ENCODE measurements at regions not wholly inside any gene's neighbourhood (a gene's known extent, or its start where the extent isn't known, plus 50 kb on each side); places are given as distances from the start of the nearest gene placed in this dataset.

GRCh38 chr18:22860807-22861206 lies 72.3 kb upstream of the RBBP8 start:
- Histone ChIP-seq H2BK5ac (ENCODE audit: low read length) (no peak overlapping the region), H3K56ac (ENCODE audit: low read length) (no peak overlapping the region), H3K18ac (ENCODE audit: low read length) (no peak overlapping the region), H4K5ac (ENCODE audit: low read length) (no peak overlapping the region), H3K4me2 (ENCODE audit: low read length) (no peak overlapping the region), H3K4me3 (ENCODE audit: low read length) (no peak overlapping the region), H3K9ac (ENCODE audit: low read length) (no peak overlapping the region), H3K23ac (ENCODE audit: low read length) (no peak overlapping the region), H2BK15ac (replicated peaks; ENCODE audit: low read depth) (no peak overlapping the region), H3K4ac (ENCODE audit: low read depth, low read length) (no peak overlapping the region), H2AK5ac (ENCODE audit: low read length) (no peak overlapping the region), H3K79me2 (ENCODE audit: control insufficient read depth, insufficient read depth, low read length) (no peaks in the 10 kb centered on the region), H2BK120ac (ENCODE audit: low read depth, low read length) (no peak overlapping the region), H3K36me3 (ENCODE audit: control insufficient read depth, insufficient read depth, low read length) (no peaks in the 10 kb centered on the region), H3K27ac (ENCODE audit: low read depth, low read length) (no peak overlapping the region), H3K79me1 (ENCODE audit: low read length) (no peaks in the 10 kb centered on the region), H4K8ac (ENCODE audit: low read depth, low read length) (no peak overlapping the region), H3K27me3 (ENCODE audit: insufficient read depth, low read length, poor library complexity) (no peaks in the 10 kb centered on the region), H3K4me1 (ENCODE audit: control insufficient read depth, low read depth, low read length) (peaks cover 3% of the 10 kb centered on the region)
- no peak for DNase-seq
- no CpG with 5 or more reads among the region's 3 CpGs for WGBS (ENCODE audit: extremely low coverage, insufficient coverage, low lambda C conversion rate)

GRCh38 chr18:22865354-22866116 lies 67.6 kb upstream of the RBBP8 start:
- Histone ChIP-seq H4K5ac (ENCODE audit: low read length) (no peak overlapping the region), H3K4ac (ENCODE audit: low read depth, low read length) (no peak overlapping the region), H2BK15ac (replicated peaks; ENCODE audit: low read depth) (no peak overlapping the region), H3K4me1 (ENCODE audit: control insufficient read depth, low read depth, low read length) (peaks cover 3% of the 10 kb centered on the region), H2BK5ac (ENCODE audit: low read length) (no peak overlapping the region), H3K4me3 (ENCODE audit: low read length) (no peak overlapping the region), H2BK120ac (ENCODE audit: low read depth, low read length) (no peak overlapping the region), H3K9ac (ENCODE audit: low read length) (no peak overlapping the region), H3K4me2 (ENCODE audit: low read length) (no peak overlapping the region), H3K36me3 (ENCODE audit: control insufficient read depth, insufficient read depth, low read length) (no peaks in the 10 kb centered on the region), H3K27ac (ENCODE audit: low read depth, low read length) (no peak overlapping the region), H3K18ac (ENCODE audit: low read length) (no peak overlapping the region), H4K8ac (ENCODE audit: low read depth, low read length) (no peak overlapping the region), H3K23ac (ENCODE audit: low read length) (no peak overlapping the region), H3K27me3 (ENCODE audit: insufficient read depth, low read length, poor library complexity) (no peaks in the 10 kb centered on the region), H3K56ac (ENCODE audit: low read length) (no peak overlapping the region), H3K79me1 (ENCODE audit: low read length) (no peaks in the 10 kb centered on the region), H2AK5ac (ENCODE audit: low read length) (no peak overlapping the region), H3K79me2 (ENCODE audit: control insufficient read depth, insufficient read depth, low read length) (no peaks in the 10 kb centered on the region)
- no CpG with 5 or more reads among the region's 7 CpGs for WGBS (ENCODE audit: extremely low coverage, insufficient coverage, low lambda C conversion rate)
- no peak for DNase-seq

GRCh38 chr18:22868831-22869230 lies 64.3 kb upstream of the RBBP8 start:
- no peak overlapping the region for H3K56ac ChIP-seq (ENCODE audit: low read length)
- no peak overlapping the region for H3K23ac ChIP-seq (ENCODE audit: low read length)
- peaks cover 3% of the 10 kb centered on the region for H3K4me1 ChIP-seq (ENCODE audit: control insufficient read depth, low read depth, low read length)
- H4K5ac ChIP-seq (ENCODE audit: low read length) = no peak overlapping the region
- H3K4ac ChIP-seq (ENCODE audit: low read depth, low read length) = no peak overlapping the region
- no peak overlapping the region for H3K4me3 ChIP-seq (ENCODE audit: low read length)
- no peaks in the 10 kb centered on the region for H3K36me3 ChIP-seq (ENCODE audit: control insufficient read depth, insufficient read depth, low read length)
- H3K27me3 ChIP-seq (ENCODE audit: insufficient read depth, low read length, poor library complexity) = no peaks in the 10 kb centered on the region
- H2AK5ac ChIP-seq (ENCODE audit: low read length) = no peak overlapping the region
- H2BK5ac ChIP-seq (ENCODE audit: low read length) = no peak overlapping the region
- no peak overlapping the region for H3K18ac ChIP-seq (ENCODE audit: low read length)
- no peak overlapping the region for H3K4me2 ChIP-seq (ENCODE audit: low read length)
- H3K79me2 ChIP-seq (ENCODE audit: control insufficient read depth, insufficient read depth, low read length) = no peaks in the 10 kb centered on the region
- H4K8ac ChIP-seq (ENCODE audit: low read depth, low read length) = no peak overlapping the region
- DNase-seq = no peak
- H3K27ac ChIP-seq (ENCODE audit: low read depth, low read length) = no peak overlapping the region
- no peak overlapping the region for H2BK120ac ChIP-seq (ENCODE audit: low read depth, low read length)
- H2BK15ac ChIP-seq (replicated peaks; ENCODE audit: low read depth) = no peak overlapping the region
- H3K9ac ChIP-seq (ENCODE audit: low read length) = no peak overlapping the region
- WGBS (ENCODE audit: extremely low coverage, insufficient coverage, low lambda C conversion rate) = no CpG with 5 or more reads among the region's 1 CpG
- no peaks in the 10 kb centered on the region for H3K79me1 ChIP-seq (ENCODE audit: low read length)

- DNase-seq = peak; percentile 95
- H3K4me1 ChIP-seq (ENCODE audit: control insufficient read depth, low read depth, low read length) = no peaks in the 10 kb centered on the region
- H2AK5ac ChIP-seq (ENCODE audit: low read length) = no peak overlapping the region
- H2BK120ac ChIP-seq (ENCODE audit: low read depth, low read length) = no peak overlapping the region
- no peak overlapping the region for H3K18ac ChIP-seq (ENCODE audit: low read length)
- H3K36me3 ChIP-seq (ENCODE audit: control insufficient read depth, insufficient read depth, low read length) = no peaks in the 10 kb centered on the region
- no peak overlapping the region for H3K4ac ChIP-seq (ENCODE audit: low read depth, low read length)
- no peaks in the 10 kb centered on the region for H3K79me2 ChIP-seq (ENCODE audit: control insufficient read depth, insufficient read depth, low read length)
- H3K9ac ChIP-seq (ENCODE audit: low read length) = no peak overlapping the region
- H3K4me2 ChIP-seq (ENCODE audit: low read length) = no peak overlapping the region
- H3K79me1 ChIP-seq (ENCODE audit: low read length) = no peaks in the 10 kb centered on the region
- no peak overlapping the region for H3K27ac ChIP-seq (ENCODE audit: low read depth, low read length)
- no peak overlapping the region for H4K8ac ChIP-seq (ENCODE audit: low read depth, low read length)
- WGBS (ENCODE audit: extremely low coverage, insufficient coverage, low lambda C conversion rate) = no CpG with 5 or more reads among the region's 1 CpG
- H3K23ac ChIP-seq (ENCODE audit: low read length) = no peak overlapping the region
- H3K56ac ChIP-seq (ENCODE audit: low read length) = no peak overlapping the region
- H2BK15ac ChIP-seq (replicated peaks; ENCODE audit: low read depth) = no peak overlapping the region
- H3K27me3 ChIP-seq (ENCODE audit: insufficient read depth, low read length, poor library complexity) = no peaks in the 10 kb centered on the region
- no peak overlapping the region for H4K5ac ChIP-seq (ENCODE audit: low read length)
- no peak overlapping the region for H2BK5ac ChIP-seq (ENCODE audit: low read length)
- H3K4me3 ChIP-seq (ENCODE audit: low read length) = no peak overlapping the region
These were observed 61.2 kb upstream of the RBBP8 start for GRCh38 chr18:22871809-22872525.

- Histone ChIP-seq H3K56ac (ENCODE audit: low read length) (no peak overlapping the region), H3K23ac (ENCODE audit: low read length) (no peak overlapping the region), H3K4me2 (ENCODE audit: low read length) (no peak overlapping the region), H2BK5ac (ENCODE audit: low read length) (no peak overlapping the region), H3K27ac (ENCODE audit: low read depth, low read length) (no peak overlapping the region), H3K4me3 (ENCODE audit: low read length) (no peak overlapping the region), H3K27me3 (ENCODE audit: insufficient read depth, low read length, poor library complexity) (no peaks in the 10 kb centered on the region), H2AK5ac (ENCODE audit: low read length) (no peak overlapping the region), H2BK120ac (ENCODE audit: low read depth, low read length) (no peak overlapping the region), H4K8ac (ENCODE audit: low read depth, low read length) (no peak overlapping the region), H2BK15ac (replicated peaks; ENCODE audit: low read depth) (no peak overlapping the region), H3K79me1 (ENCODE audit: low read length) (no peaks in the 10 kb centered on the region), H3K4me1 (ENCODE audit: control insufficient read depth, low read depth, low read length) (no peaks in the 10 kb centered on the region), H4K5ac (ENCODE audit: low read length) (no peak overlapping the region), H3K36me3 (ENCODE audit: control insufficient read depth, insufficient read depth, low read length) (no peaks in the 10 kb centered on the region), H3K4ac (ENCODE audit: low read depth, low read length) (no peak overlapping the region), H3K79me2 (ENCODE audit: control insufficient read depth, insufficient read depth, low read length) (no peaks in the 10 kb centered on the region), H3K18ac (ENCODE audit: low read length) (no peak overlapping the region), H3K9ac (ENCODE audit: low read length) (no peak overlapping the region)
- no peak for DNase-seq
- no CpG with 5 or more reads among the region's 8 CpGs for WGBS (ENCODE audit: extremely low coverage, insufficient coverage, low lambda C conversion rate)
These were observed 60.1 kb upstream of the RBBP8 start for GRCh38 chr18:22872900-22873537.

All from mesendoderm (in vitro differentiated cells).